ENCODE measurements at regions not wholly inside any gene's neighbourhood (a gene's known extent, or its start where the extent isn't known, plus 50 kb on each side); places are given as distances from the start of the nearest gene placed in this dataset.

- DNase-seq (ENCODE audit: low spot score), result no peak
- Mint-ChIP-seq H3K4me1 (ENCODE audit: low read depth) (no peaks in the 10 kb centered on the region), H3K36me3 (ENCODE audit: low read depth) (no peaks in the 10 kb centered on the region), H3K27ac (no peak overlapping the region), H3K4me3 (no peak overlapping the region), H3K9me3 (peaks cover 10% of the 10 kb centered on the region), H3K27me3 (ENCODE audit: low read depth) (no peaks in the 10 kb centered on the region)
Measured at GRCh38 chr9:30140407-30140806, 2244.0 kb upstream of the ACO1 start.

- Mint-ChIP-seq H3K27me3 (ENCODE audit: low read depth) (no peaks in the 10 kb centered on the region), H3K4me1 (ENCODE audit: low read depth) (no peaks in the 10 kb centered on the region), H3K27ac (no peak overlapping the region), H3K4me3 (no peak overlapping the region), H3K36me3 (ENCODE audit: low read depth) (no peaks in the 10 kb centered on the region), H3K9me3 (peaks cover 3% of the 10 kb centered on the region)
- no peak for DNase-seq (ENCODE audit: low spot score)
Measured at GRCh38 chr9:30160570-30160969, 2223.9 kb upstream of the ACO1 start.

GRCh38 chr9:30172206-30172605 lies 2212.2 kb upstream of the ACO1 start:
- Mint-ChIP-seq H3K27ac (no peak overlapping the region), H3K4me1 (ENCODE audit: low read depth) (no peaks in the 10 kb centered on the region), H3K27me3 (ENCODE audit: low read depth) (no peaks in the 10 kb centered on the region), H3K36me3 (ENCODE audit: low read depth) (no peaks in the 10 kb centered on the region), H3K9me3 (peaks cover 10% of the 10 kb centered on the region), H3K4me3 (no peak overlapping the region)
- DNase-seq (ENCODE audit: low spot score), result no peak

- no peak for DNase-seq (ENCODE audit: low spot score)
- Mint-ChIP-seq H3K27ac (no peak overlapping the region), H3K27me3 (ENCODE audit: low read depth) (no peaks in the 10 kb centered on the region), H3K4me1 (ENCODE audit: low read depth) (no peaks in the 10 kb centered on the region), H3K4me3 (no peak overlapping the region), H3K9me3 (peaks cover 4% of the 10 kb centered on the region), H3K36me3 (ENCODE audit: low read depth) (no peaks in the 10 kb centered on the region)
Measured at GRCh38 chr9:30178610-30179009, 2205.8 kb upstream of the ACO1 start.

- H3K4me3 Mint-ChIP-seq, result no peak overlapping the region
- no peak overlapping the region for H3K27ac Mint-ChIP-seq
- no peaks in the 10 kb centered on the region for H3K4me1 Mint-ChIP-seq (ENCODE audit: low read depth)
- H3K9me3 Mint-ChIP-seq, result peaks cover 26% of the 10 kb centered on the region
- no peaks in the 10 kb centered on the region for H3K36me3 Mint-ChIP-seq (ENCODE audit: low read depth)
- H3K27me3 Mint-ChIP-seq (ENCODE audit: low read depth), result no peaks in the 10 kb centered on the region
- DNase-seq (ENCODE audit: low spot score), result no peak
Measured at GRCh38 chr9:30193421-30193820, 2191.0 kb upstream of the ACO1 start.

GRCh38 chr9:30196941-30197340 lies 2187.5 kb upstream of the ACO1 start:
- H3K4me3 Mint-ChIP-seq, result no peak overlapping the region
- DNase-seq (ENCODE audit: low spot score), result no peak
- no peaks in the 10 kb centered on the region for H3K4me1 Mint-ChIP-seq (ENCODE audit: low read depth)
- peaks cover 11% of the 10 kb centered on the region for H3K9me3 Mint-ChIP-seq
- no peaks in the 10 kb centered on the region for H3K36me3 Mint-ChIP-seq (ENCODE audit: low read depth)
- H3K27me3 Mint-ChIP-seq (ENCODE audit: low read depth), result no peaks in the 10 kb centered on the region
- no peak overlapping the region for H3K27ac Mint-ChIP-seq

GRCh38 chr9:30197453-30197852 lies 2187.0 kb upstream of the ACO1 start:
- no peak overlapping the region for H3K27ac Mint-ChIP-seq
- H3K4me3 Mint-ChIP-seq, result no peak overlapping the region
- DNase-seq (ENCODE audit: low spot score), result no peak
- H3K4me1 Mint-ChIP-seq (ENCODE audit: low read depth), result no peaks in the 10 kb centered on the region
- H3K27me3 Mint-ChIP-seq (ENCODE audit: low read depth), result no peaks in the 10 kb centered on the region
- H3K36me3 Mint-ChIP-seq (ENCODE audit: low read depth), result no peaks in the 10 kb centered on the region
- peaks cover 11% of the 10 kb centered on the region for H3K9me3 Mint-ChIP-seq

GRCh38 chr9:30197954-30198353 lies 2186.5 kb upstream of the ACO1 start:
- no peak overlapping the region for H3K4me3 Mint-ChIP-seq
- DNase-seq (ENCODE audit: low spot score), result no peak

GRCh38 chr9:30198463-30199309 lies 2185.8 kb upstream of the ACO1 start:
- H3K4me3 Mint-ChIP-seq, result no peak overlapping the region
- no peaks in the 10 kb centered on the region for H3K36me3 Mint-ChIP-seq (ENCODE audit: low read depth)
- no peaks in the 10 kb centered on the region for H3K27me3 Mint-ChIP-seq (ENCODE audit: low read depth)
- DNase-seq (ENCODE audit: low spot score), result no peak
- H3K9me3 Mint-ChIP-seq, result peaks cover 11% of the 10 kb centered on the region
- no peak overlapping the region for H3K27ac Mint-ChIP-seq
- no peaks in the 10 kb centered on the region for H3K4me1 Mint-ChIP-seq (ENCODE audit: low read depth)

More at GRCh38 chr9:30197954-30198353, 2186.5 kb upstream of the ACO1 start:
- H3K36me3 Mint-ChIP-seq (ENCODE audit: low read depth), result no peaks in the 10 kb centered on the region
- H3K4me1 Mint-ChIP-seq (ENCODE audit: low read depth), result no peaks in the 10 kb centered on the region
- no peaks in the 10 kb centered on the region for H3K27me3 Mint-ChIP-seq (ENCODE audit: low read depth)
- H3K27ac Mint-ChIP-seq, result no peak overlapping the region
- peaks cover 11% of the 10 kb centered on the region for H3K9me3 Mint-ChIP-seq

GRCh38 chr9:30201024-30201423 lies 2183.4 kb upstream of the ACO1 start:
- no peak for DNase-seq (ENCODE audit: low spot score)
- Mint-ChIP-seq H3K9me3 (peaks cover 11% of the 10 kb centered on the region), H3K27me3 (ENCODE audit: low read depth) (no peaks in the 10 kb centered on the region), H3K36me3 (ENCODE audit: low read depth) (no peaks in the 10 kb centered on the region), H3K27ac (no peak overlapping the region), H3K4me1 (ENCODE audit: low read depth) (no peaks in the 10 kb centered on the region), H3K4me3 (no peak overlapping the region)

GRCh38 chr9:30235068-30235467 lies 2149.4 kb upstream of the ACO1 start:
- no peak overlapping the region for H3K27ac Mint-ChIP-seq
- H3K4me3 Mint-ChIP-seq, result no peak overlapping the region
- no peaks in the 10 kb centered on the region for H3K27me3 Mint-ChIP-seq (ENCODE audit: low read depth)
- no peaks in the 10 kb centered on the region for H3K9me3 Mint-ChIP-seq
- H3K4me1 Mint-ChIP-seq (ENCODE audit: low read depth), result no peaks in the 10 kb centered on the region
- no peaks in the 10 kb centered on the region for H3K36me3 Mint-ChIP-seq (ENCODE audit: low read depth)
- DNase-seq (ENCODE audit: low spot score), result no peak

- Mint-ChIP-seq H3K4me3 (no peak overlapping the region), H3K36me3 (ENCODE audit: low read depth) (no peaks in the 10 kb centered on the region), H3K27me3 (ENCODE audit: low read depth) (no peaks in the 10 kb centered on the region), H3K4me1 (ENCODE audit: low read depth) (no peaks in the 10 kb centered on the region), H3K27ac (no peak overlapping the region), H3K9me3 (no peaks in the 10 kb centered on the region)
- no peak for DNase-seq (ENCODE audit: low spot score)
Measured at GRCh38 chr9:30235564-30235963, 2148.9 kb upstream of the ACO1 start.

GRCh38 chr9:30239878-30240277 lies 2144.6 kb upstream of the ACO1 start:
- Mint-ChIP-seq H3K4me3 (no peak overlapping the region), H3K4me1 (ENCODE audit: low read depth) (no peaks in the 10 kb centered on the region), H3K27me3 (ENCODE audit: low read depth) (no peaks in the 10 kb centered on the region), H3K9me3 (no peaks in the 10 kb centered on the region), H3K27ac (no peak overlapping the region), H3K36me3 (ENCODE audit: low read depth) (no peaks in the 10 kb centered on the region)
- no peak for DNase-seq (ENCODE audit: low spot score)

GRCh38 chr9:30243467-30243866 lies 2141.0 kb upstream of the ACO1 start:
- H3K4me3 Mint-ChIP-seq, result no peak overlapping the region
- no peak for DNase-seq (ENCODE audit: low spot score)
- no peak overlapping the region for H3K27ac Mint-ChIP-seq
- H3K9me3 Mint-ChIP-seq, result no peaks in the 10 kb centered on the region
- H3K36me3 Mint-ChIP-seq (ENCODE audit: low read depth), result no peaks in the 10 kb centered on the region
- no peaks in the 10 kb centered on the region for H3K4me1 Mint-ChIP-seq (ENCODE audit: low read depth)
- H3K27me3 Mint-ChIP-seq (ENCODE audit: low read depth), result no peaks in the 10 kb centered on the region

- H3K4me3 Mint-ChIP-seq, result no peak overlapping the region
- no peaks in the 10 kb centered on the region for H3K9me3 Mint-ChIP-seq
- H3K36me3 Mint-ChIP-seq (ENCODE audit: low read depth), result no peaks in the 10 kb centered on the region
- H3K27ac Mint-ChIP-seq, result no peak overlapping the region
- H3K27me3 Mint-ChIP-seq (ENCODE audit: low read depth), result no peaks in the 10 kb centered on the region
- no peaks in the 10 kb centered on the region for H3K4me1 Mint-ChIP-seq (ENCODE audit: low read depth)
- no peak for DNase-seq (ENCODE audit: low spot score)
Measured at GRCh38 chr9:30244877-30245276, 2139.6 kb upstream of the ACO1 start.

Data from T-helper 2 cell treated with Interferon-gamma antibody and Interleukin-4, amounts not matched to agents 5 μg/mL and 100 μg/mL, for 36 hours (primary cell).